ENCODE measurements at regions not wholly inside any gene's neighbourhood (a gene's known extent, or its start where the extent isn't known, plus 50 kb on each side); places are given as distances from the start of the nearest gene placed in this dataset.

DNA sequence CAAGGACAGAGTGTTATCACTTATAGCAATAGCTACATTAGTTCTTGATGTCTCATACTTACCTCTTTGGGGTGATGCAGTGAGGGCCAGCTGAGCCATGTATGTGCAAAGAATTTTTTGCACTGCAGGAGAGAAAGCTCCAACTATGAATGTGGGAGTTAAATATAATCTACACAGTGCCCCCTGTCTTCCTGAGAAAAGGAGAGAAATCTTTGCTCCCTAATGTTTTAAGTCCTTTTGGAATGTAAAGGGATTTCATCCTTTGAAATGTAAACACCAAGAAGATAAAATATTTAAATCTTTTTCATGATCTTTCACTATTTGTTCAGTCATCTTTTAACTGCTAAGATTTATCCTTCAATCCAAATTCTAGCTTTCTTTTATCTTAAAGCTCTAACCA lies 822.1 kb downstream of the TENT5A start:
- no peak for DNase-seq (ENCODE audit: low read depth)
- TF ChIP-seq, protein P1, sequence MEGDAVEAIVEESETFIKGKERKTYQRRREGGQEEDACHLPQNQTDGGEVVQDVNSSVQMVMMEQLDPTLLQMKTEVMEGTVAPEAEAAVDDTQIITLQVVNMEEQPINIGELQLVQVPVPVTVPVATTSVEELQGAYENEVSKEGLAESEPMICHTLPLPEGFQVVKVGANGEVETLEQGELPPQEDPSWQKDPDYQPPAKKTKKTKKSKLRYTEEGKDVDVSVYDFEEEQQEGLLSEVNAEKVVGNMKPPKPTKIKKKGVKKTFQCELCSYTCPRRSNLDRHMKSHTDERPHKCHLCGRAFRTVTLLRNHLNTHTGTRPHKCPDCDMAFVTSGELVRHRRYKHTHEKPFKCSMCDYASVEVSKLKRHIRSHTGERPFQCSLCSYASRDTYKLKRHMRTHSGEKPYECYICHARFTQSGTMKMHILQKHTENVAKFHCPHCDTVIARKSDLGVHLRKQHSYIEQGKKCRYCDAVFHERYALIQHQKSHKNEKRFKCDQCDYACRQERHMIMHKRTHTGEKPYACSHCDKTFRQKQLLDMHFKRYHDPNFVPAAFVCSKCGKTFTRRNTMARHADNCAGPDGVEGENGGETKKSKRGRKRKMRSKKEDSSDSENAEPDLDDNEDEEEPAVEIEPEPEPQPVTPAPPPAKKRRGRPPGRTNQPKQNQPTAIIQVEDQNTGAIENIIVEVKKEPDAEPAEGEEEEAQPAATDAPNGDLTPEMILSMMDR (IDR thresholded peaks at IDR 0.05; ENCODE audit: control insufficient read depth, extremely low read depth, insufficient read depth) = 0 out of 2 replicates have a peak, but pooled peaks have one; percentile 2

DNA sequence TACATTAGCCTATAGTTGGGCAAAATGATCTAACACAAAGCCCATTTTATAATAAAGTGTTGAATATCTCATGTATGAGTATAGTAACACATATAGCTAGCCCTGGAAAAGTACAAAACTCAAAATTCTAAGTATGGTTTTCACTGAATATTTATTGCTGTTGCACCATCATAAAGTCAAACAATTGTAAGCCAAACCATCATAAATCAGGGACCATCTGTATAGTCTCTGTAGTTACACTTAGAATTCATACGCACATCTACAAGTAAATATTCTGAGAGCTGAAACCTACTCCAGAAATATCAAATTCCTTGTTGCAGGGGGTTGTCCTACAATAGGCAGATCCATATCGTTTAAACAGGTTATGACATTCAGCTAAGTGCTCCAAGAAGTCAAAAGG lies 817.3 kb downstream of the BCKDHB start:
- no peak for DNase-seq (ENCODE audit: low read depth)
- TF ChIP-seq, protein P1 (IDR thresholded peaks at IDR 0.05; ENCODE audit: control insufficient read depth, extremely low read depth, insufficient read depth) = no peak
- no peak overlapping the region for H3K4me3 ChIP-seq (ENCODE audit: low read depth, low read length)

More for the DNA sequence above, 822.1 kb downstream of the TENT5A start:
- H3K4me3 ChIP-seq (ENCODE audit: low read depth, low read length) = no peak overlapping the region

DNA sequence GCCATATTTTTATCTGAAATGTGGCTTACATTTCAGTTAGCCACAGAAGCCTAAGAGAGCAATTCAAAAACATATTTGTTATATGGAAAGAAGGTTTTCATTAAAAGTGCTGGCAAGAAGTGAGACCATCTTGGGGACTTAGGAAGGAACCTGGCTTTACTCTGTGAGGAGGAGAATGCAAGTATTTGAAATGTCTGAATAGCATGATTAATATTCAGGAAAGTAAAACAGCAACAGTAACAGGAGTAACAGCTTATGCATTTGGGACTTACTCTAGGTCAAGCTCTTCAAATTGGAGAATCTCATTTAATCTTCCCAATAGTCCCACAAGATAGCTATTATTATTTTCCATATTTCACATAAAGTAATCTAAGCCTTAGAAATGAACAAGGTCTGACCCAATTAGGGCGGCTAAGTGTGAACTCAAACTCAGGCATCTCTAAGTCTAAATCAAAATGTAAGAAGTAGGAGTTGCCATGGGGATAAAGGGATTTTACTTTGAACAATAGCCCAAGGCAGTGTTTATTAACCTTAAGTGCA lies 816.5 kb downstream of the BCKDHB start:
- no peak overlapping the region for H3K4me3 ChIP-seq (ENCODE audit: low read depth, low read length)
- TF ChIP-seq, protein P1 (IDR thresholded peaks at IDR 0.05; ENCODE audit: control insufficient read depth, extremely low read depth, insufficient read depth) = no peak
- no peak for DNase-seq (ENCODE audit: low read depth)

DNA sequence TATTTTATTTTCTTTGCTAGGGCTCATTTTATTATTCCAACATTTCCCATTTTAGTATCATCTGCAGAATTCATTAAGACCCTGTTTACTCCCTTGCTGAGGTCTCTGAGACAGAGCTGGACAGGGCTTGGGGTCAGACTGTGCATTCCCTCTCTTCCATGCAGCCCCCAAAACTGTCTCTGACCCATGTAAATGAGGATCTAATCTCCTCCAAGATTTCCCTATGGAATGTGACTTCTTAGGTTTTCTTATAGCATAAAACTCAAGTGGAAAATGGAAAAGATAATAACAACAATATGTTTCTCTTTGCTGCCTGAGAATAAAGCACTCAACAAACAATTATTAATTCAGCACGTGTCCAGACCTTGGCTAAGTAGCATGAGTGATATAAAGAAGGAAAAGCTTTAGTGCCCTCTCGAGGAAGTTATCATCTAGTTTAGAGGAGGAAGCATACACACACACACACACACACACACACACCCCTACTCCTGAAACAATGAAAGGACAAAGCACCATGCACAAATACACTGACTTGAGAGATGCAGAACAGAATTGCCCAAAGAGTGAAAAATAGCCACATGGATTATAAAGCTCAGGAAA lies 815.5 kb downstream of the BCKDHB start:
- no peak for DNase-seq (ENCODE audit: low read depth)
- no peak overlapping the region for H3K4me3 ChIP-seq (ENCODE audit: low read depth, low read length)
- TF ChIP-seq, protein P1 (IDR thresholded peaks at IDR 0.05; ENCODE audit: control insufficient read depth, extremely low read depth, insufficient read depth) = no peak

DNA sequence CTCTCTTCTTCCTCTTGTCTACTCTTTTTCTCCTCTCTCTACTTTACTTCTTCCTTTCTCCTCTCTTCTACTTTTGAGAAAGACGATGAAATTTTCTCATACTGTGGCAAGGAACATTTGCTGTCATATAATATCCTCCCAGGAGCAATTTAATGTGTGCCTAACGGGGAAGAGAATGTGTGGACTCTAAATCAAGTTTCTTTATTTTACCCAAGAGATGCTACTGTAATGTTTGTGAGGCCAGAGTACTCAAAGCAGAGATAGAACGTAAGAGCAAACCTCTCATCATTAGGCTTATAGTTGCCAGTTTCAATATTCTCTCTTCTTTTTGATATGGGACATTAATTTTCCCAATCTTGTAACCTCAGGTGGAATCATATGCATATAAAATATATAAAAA lies 801.4 kb downstream of the BCKDHB start:
- no peak overlapping the region for H3K4me3 ChIP-seq (ENCODE audit: low read depth, low read length)
- TF ChIP-seq, protein P1 (IDR thresholded peaks at IDR 0.05; ENCODE audit: control insufficient read depth, extremely low read depth, insufficient read depth) = no peak
- DNase-seq (ENCODE audit: low read depth) = no peak

DNA sequence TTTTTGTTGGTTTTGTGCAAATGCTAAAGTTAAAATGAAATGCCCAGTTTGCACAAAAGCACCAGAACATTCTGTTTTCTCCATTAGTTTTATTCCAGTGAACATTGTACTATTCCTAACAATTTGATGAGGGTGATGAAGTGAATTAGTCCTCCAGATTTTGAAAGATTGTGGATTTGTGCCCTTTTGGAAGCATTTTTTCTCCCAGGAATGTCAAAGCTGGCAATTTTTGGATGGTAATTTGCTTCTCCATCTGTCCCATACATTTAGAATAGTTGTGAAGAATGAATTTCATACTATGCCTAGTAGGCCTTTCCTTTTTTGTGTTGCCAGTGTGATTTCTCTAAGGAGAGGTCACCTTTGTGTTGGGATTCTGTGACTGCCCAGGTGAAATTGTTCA lies 797.2 kb downstream of the BCKDHB start:
- H3K4me3 ChIP-seq (ENCODE audit: low read depth, low read length) = no peak overlapping the region
- TF ChIP-seq, protein P1 (IDR thresholded peaks at IDR 0.05; ENCODE audit: control insufficient read depth, extremely low read depth, insufficient read depth) = no peak
- no peak for DNase-seq (ENCODE audit: low read depth)

DNA sequence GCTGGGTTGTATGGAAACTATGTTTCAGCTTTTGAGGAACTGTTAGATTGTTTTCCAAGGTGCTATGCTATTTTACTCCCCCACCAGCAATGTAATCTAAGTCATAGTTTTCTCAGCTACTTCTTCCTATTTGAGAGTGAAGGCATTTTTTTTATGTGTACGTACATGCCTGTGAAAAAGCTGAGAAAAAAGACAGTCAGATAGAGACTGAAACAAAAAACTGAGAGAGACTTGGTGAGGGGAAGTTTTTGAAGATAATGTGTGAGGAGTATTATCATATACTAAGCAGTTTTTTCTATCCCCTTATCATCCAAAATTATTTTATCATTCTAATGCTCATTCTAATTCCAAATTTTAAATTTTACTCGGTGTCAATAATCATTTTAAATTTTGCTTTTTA lies 780.0 kb downstream of the BCKDHB start:
- TF ChIP-seq, protein P1 (IDR thresholded peaks at IDR 0.05; ENCODE audit: control insufficient read depth, extremely low read depth, insufficient read depth) = no peak
- DNase-seq (ENCODE audit: low read depth) = no peak
- no peak overlapping the region for H3K4me3 ChIP-seq (ENCODE audit: low read depth, low read length)

Data from LNCaP clone FGC (cell line).